ENCODE measurements at regions not wholly inside any gene's neighbourhood (a gene's known extent, or its start where the extent isn't known, plus 50 kb on each side); places are given as distances from the start of the nearest gene placed in this dataset.

GRCh38 chr12:19003141-19003540, 126.4 kb upstream of the PLEKHA5 start:
- no peak overlapping the region for H3K4me3 Mint-ChIP-seq

GRCh38 chr12:19003987-19004619, 125.4 kb upstream of the PLEKHA5 start:
- ATAC-seq, result no peak
- no peaks in the 10 kb centered on the region for H3K9me3 ChIP-seq (ENCODE audit: control insufficient read depth, low read length, poor library complexity, severe bottlenecking)
- no peak overlapping the region for H3K4me3 Mint-ChIP-seq
- H3K4me1 Mint-ChIP-seq, result no peaks in the 10 kb centered on the region
- no peak for DNase-seq
- H3K36me3 Mint-ChIP-seq (ENCODE audit: low read depth), result no peaks in the 10 kb centered on the region
- no peak overlapping the region for H3K27ac Mint-ChIP-seq
- H3K27me3 Mint-ChIP-seq, result peaks cover 4% of the 10 kb centered on the region

More at GRCh38 chr12:19003141-19003540, 126.4 kb upstream of the PLEKHA5 start:
- H3K27ac Mint-ChIP-seq, result no peak overlapping the region
- DNase-seq (no peak), ATAC-seq (no peak)
- no peaks in the 10 kb centered on the region for H3K36me3 Mint-ChIP-seq (ENCODE audit: low read depth)
- peaks cover 4% of the 10 kb centered on the region for H3K27me3 Mint-ChIP-seq
- no peaks in the 10 kb centered on the region for H3K9me3 ChIP-seq (ENCODE audit: control insufficient read depth, low read length, poor library complexity, severe bottlenecking)
- H3K4me1 Mint-ChIP-seq, result no peaks in the 10 kb centered on the region

GRCh38 chr12:19005257-19005801, 124.2 kb upstream of the PLEKHA5 start:
- Mint-ChIP-seq H3K4me1 (no peaks in the 10 kb centered on the region), H3K4me3 (no peak overlapping the region), H3K36me3 (ENCODE audit: low read depth) (no peaks in the 10 kb centered on the region), H3K27me3 (peaks cover 6% of the 10 kb centered on the region), H3K27ac (no peak overlapping the region)
- ATAC-seq, result no peak
- DNase-seq, result no peak
- H3K9me3 ChIP-seq (ENCODE audit: control insufficient read depth, low read length, poor library complexity, severe bottlenecking), result no peaks in the 10 kb centered on the region

GRCh38 chr12:19006626-19007137, 122.9 kb upstream of the PLEKHA5 start:
- no peak for ATAC-seq
- no peak overlapping the region for H3K4me3 Mint-ChIP-seq
- no peaks in the 10 kb centered on the region for H3K9me3 ChIP-seq (ENCODE audit: control insufficient read depth, low read length, poor library complexity, severe bottlenecking)
- H3K27ac Mint-ChIP-seq, result no peak overlapping the region
- H3K36me3 Mint-ChIP-seq (ENCODE audit: low read depth), result no peaks in the 10 kb centered on the region
- no peaks in the 10 kb centered on the region for H3K4me1 Mint-ChIP-seq
- peaks cover 16% of the 10 kb centered on the region for H3K27me3 Mint-ChIP-seq
- DNase-seq, result no peak

- no peaks in the 10 kb centered on the region for H3K36me3 Mint-ChIP-seq (ENCODE audit: low read depth)
- H3K27ac Mint-ChIP-seq, result no peak overlapping the region
- DNase-seq (no peak), ATAC-seq (no peak)
- peaks cover 16% of the 10 kb centered on the region for H3K27me3 Mint-ChIP-seq
- no peaks in the 10 kb centered on the region for H3K4me1 Mint-ChIP-seq
- no peak overlapping the region for H3K4me3 Mint-ChIP-seq
- no peaks in the 10 kb centered on the region for H3K9me3 ChIP-seq (ENCODE audit: control insufficient read depth, low read length, poor library complexity, severe bottlenecking)
Observed at GRCh38 chr12:19008102-19008501, 121.4 kb upstream of the PLEKHA5 start.

- ATAC-seq, result no peak
- Mint-ChIP-seq H3K4me1 (no peaks in the 10 kb centered on the region), H3K4me3 (no peak overlapping the region), H3K27me3 (peaks cover 18% of the 10 kb centered on the region), H3K36me3 (ENCODE audit: low read depth) (no peaks in the 10 kb centered on the region), H3K27ac (no peak overlapping the region)
- H3K9me3 ChIP-seq (ENCODE audit: control insufficient read depth, low read length, poor library complexity, severe bottlenecking), result no peaks in the 10 kb centered on the region
- no peak for DNase-seq
Observed at GRCh38 chr12:19010087-19010486, 119.4 kb upstream of the PLEKHA5 start.

GRCh38 chr12:19010726-19011125, 118.8 kb upstream of the PLEKHA5 start:
- H3K4me1 Mint-ChIP-seq, result no peaks in the 10 kb centered on the region

GRCh38 chr12:19012965-19013364, 116.6 kb upstream of the PLEKHA5 start:
- peaks cover 20% of the 10 kb centered on the region for H3K27me3 Mint-ChIP-seq
- no peak overlapping the region for H3K4me3 Mint-ChIP-seq
- no peaks in the 10 kb centered on the region for H3K36me3 Mint-ChIP-seq (ENCODE audit: low read depth)
- no peaks in the 10 kb centered on the region for H3K4me1 Mint-ChIP-seq
- no peak overlapping the region for H3K27ac Mint-ChIP-seq
- ATAC-seq (no peak), DNase-seq (no peak)
- no peaks in the 10 kb centered on the region for H3K9me3 ChIP-seq (ENCODE audit: control insufficient read depth, low read length, poor library complexity, severe bottlenecking)

More at GRCh38 chr12:19010726-19011125, 118.8 kb upstream of the PLEKHA5 start:
- peaks cover 20% of the 10 kb centered on the region for H3K27me3 Mint-ChIP-seq
- ATAC-seq, result no peak
- no peaks in the 10 kb centered on the region for H3K36me3 Mint-ChIP-seq (ENCODE audit: low read depth)
- no peak for DNase-seq
- H3K4me3 Mint-ChIP-seq, result no peak overlapping the region
- H3K9me3 ChIP-seq (ENCODE audit: control insufficient read depth, low read length, poor library complexity, severe bottlenecking), result no peaks in the 10 kb centered on the region
- no peak overlapping the region for H3K27ac Mint-ChIP-seq

GRCh38 chr12:19014240-19014639, 115.3 kb upstream of the PLEKHA5 start:
- DNase-seq (no peak), ATAC-seq (no peak)
- no peak overlapping the region for H3K4me3 Mint-ChIP-seq

GRCh38 chr12:19015285-19015684, 114.2 kb upstream of the PLEKHA5 start:
- ATAC-seq (no peak), DNase-seq (no peak)
- no peaks in the 10 kb centered on the region for H3K36me3 Mint-ChIP-seq (ENCODE audit: low read depth)
- H3K27ac Mint-ChIP-seq, result no peak overlapping the region
- no peaks in the 10 kb centered on the region for H3K4me1 Mint-ChIP-seq
- no peak overlapping the region for H3K4me3 Mint-ChIP-seq
- no peaks in the 10 kb centered on the region for H3K9me3 ChIP-seq (ENCODE audit: control insufficient read depth, low read length, poor library complexity, severe bottlenecking)
- peaks cover 19% of the 10 kb centered on the region for H3K27me3 Mint-ChIP-seq

More at GRCh38 chr12:19014240-19014639, 115.3 kb upstream of the PLEKHA5 start:
- H3K9me3 ChIP-seq (ENCODE audit: control insufficient read depth, low read length, poor library complexity, severe bottlenecking), result no peaks in the 10 kb centered on the region
- Mint-ChIP-seq H3K4me1 (no peaks in the 10 kb centered on the region), H3K27ac (no peak overlapping the region), H3K36me3 (ENCODE audit: low read depth) (no peaks in the 10 kb centered on the region), H3K27me3 (peaks cover 20% of the 10 kb centered on the region)

GRCh38 chr12:19018302-19018970, 111.1 kb upstream of the PLEKHA5 start:
- Mint-ChIP-seq H3K4me3 (no peak overlapping the region), H3K27ac (no peak overlapping the region), H3K4me1 (no peaks in the 10 kb centered on the region), H3K36me3 (ENCODE audit: low read depth) (no peaks in the 10 kb centered on the region), H3K27me3 (peaks cover 8% of the 10 kb centered on the region)
- H3K9me3 ChIP-seq (ENCODE audit: control insufficient read depth, low read length, poor library complexity, severe bottlenecking), result no peaks in the 10 kb centered on the region
- no peak for ATAC-seq
- no peak for DNase-seq

- ATAC-seq (no peak), DNase-seq (no peak)
- Mint-ChIP-seq H3K27me3 (no peaks in the 10 kb centered on the region), H3K27ac (no peak overlapping the region), H3K4me1 (no peaks in the 10 kb centered on the region), H3K36me3 (ENCODE audit: low read depth) (no peaks in the 10 kb centered on the region), H3K4me3 (no peak overlapping the region)
- no peaks in the 10 kb centered on the region for H3K9me3 ChIP-seq (ENCODE audit: control insufficient read depth, low read length, poor library complexity, severe bottlenecking)
Observed at GRCh38 chr12:19021240-19021639, 108.3 kb upstream of the PLEKHA5 start.

GRCh38 chr12:19021646-19022045, 107.9 kb upstream of the PLEKHA5 start:
- no peaks in the 10 kb centered on the region for H3K4me1 Mint-ChIP-seq
- H3K27ac Mint-ChIP-seq, result no peak overlapping the region
- H3K36me3 Mint-ChIP-seq (ENCODE audit: low read depth), result no peaks in the 10 kb centered on the region
- DNase-seq (no peak), ATAC-seq (no peak)
- no peak overlapping the region for H3K4me3 Mint-ChIP-seq
- no peaks in the 10 kb centered on the region for H3K9me3 ChIP-seq (ENCODE audit: control insufficient read depth, low read length, poor library complexity, severe bottlenecking)
- H3K27me3 Mint-ChIP-seq, result peaks cover under 1% of the 10 kb centered on the region
